ENCODE measurements at regions not wholly inside any gene's neighbourhood (a gene's known extent, or its start where the extent isn't known, plus 50 kb on each side); places are given as distances from the start of the nearest gene placed in this dataset.
"Not testable (repeated sequence)": the region's sequence is repeated elsewhere in the genome, so short reads cannot be mapped to it uniquely, and the experiment has no call there.

DNA sequence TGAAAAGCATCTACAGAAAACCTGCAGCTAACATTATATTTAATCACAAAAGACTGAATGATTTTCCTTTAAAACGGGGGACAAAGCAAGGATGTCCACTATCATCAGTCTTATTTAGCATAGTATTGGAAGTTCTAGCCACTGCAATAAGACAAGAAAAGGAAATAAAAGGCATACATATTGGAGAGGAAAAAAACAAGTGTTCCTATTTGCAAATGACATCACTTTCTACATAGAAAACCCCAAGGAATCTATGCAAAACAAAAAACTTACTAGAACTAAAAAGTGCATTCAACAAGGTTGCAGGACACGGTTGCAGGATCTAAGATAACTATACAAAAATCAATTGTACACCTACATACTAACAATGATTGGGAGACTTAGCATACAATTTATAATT is 101.6 kb upstream of the MEF2A start:
- DNase-seq = no peak

DNA sequence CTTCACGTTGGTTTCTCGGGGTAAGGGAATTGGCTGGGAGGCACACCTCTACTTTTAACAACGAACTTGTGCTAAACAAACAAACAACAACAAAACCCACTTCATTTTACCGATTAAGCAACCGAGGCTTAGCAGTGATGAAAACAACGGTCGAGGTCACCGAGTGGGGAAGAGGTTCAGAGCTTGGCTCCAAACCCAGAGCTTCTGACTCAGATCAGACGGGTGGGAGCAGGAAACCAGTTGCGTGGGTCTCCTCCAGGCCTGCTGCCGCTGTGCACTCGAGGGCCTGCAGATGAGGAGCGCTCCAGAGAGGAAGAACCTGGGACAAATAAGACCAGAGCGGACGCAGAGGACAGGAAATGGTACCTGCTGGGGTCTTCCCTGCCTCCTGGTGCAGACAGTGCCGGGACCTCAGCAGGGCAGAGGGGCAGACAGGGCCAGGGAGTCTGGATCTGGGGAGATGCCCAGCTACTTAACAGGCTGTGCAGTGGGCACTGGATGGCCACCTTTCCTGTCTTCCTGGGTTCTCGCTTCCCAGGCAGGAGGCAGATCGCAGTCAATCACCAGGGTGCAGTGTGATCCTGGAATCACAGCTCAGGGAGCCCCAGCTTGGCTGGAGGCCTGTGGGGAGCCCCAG is 99.0 kb upstream of the MEF2A start:
- no peak for DNase-seq

DNA sequence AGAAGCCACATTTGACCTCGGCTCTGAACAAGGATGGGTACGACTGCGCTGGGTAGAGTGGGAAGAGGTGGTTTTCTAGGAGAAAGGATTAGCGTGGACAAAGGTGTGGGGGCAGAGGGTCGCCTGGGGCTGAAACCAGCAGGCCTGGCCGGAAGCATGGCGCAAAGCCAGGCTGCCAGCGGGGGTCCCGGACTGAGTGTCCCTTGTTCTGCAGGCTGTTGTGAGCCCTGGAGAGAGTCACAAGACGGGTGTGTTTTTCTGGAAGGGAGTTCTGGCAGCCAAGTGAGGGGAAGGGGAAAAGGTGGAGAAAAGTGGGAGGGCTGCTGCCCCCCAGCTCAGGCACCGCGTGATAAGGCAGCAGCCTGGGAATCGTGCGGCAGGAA is 98.5 kb upstream of the MEF2A start:
- DNase-seq = no peak

DNA sequence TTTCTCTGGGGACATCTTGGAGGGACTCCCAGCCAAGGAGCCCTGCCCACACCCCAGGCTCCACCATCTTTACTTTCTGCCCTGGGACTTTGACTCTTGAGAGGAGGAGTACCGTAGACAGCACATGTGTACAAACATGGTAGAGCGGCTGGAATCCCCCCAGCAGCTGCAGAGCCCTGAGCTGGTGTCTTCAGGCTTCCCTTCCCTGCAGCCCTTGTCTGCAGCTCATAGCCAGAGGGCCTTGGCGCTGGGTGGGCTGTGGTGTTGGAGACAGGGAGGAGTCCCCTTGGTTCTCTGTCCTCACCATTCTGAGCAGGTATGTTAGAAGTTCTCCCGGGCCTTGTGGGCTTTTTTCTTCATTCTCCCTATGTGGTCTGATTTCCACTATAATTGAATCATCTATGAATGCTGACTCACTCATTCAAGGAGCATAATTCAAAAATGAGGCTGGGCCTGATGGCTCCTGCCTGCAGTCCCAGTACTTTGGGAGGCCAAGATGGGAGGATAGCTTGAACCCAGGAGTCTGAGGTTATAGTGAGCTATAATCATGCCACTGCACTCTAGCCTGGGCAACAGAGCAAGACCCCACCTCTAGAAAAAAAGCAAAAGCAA is 97.8 kb upstream of the MEF2A start:
- DNase-seq = no peak

DNA sequence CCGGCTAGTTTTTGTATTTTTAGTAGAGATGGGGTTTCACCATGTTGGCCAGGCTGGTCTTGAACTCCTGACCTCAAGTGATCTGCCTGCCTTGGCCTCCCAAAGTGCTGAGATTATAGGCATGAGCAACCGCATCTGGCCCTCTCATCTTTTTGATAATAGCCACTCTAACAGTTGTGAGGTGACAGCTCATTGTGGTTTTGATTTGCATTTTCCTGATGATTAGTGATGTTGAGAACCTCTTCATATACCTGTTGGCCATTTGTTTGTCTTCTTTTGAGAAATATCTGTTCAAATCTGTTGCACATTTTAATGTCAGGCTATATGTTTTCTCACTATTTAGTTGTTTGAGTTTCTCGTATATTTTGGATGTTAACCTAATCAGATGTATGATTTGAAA is 95.6 kb upstream of the MEF2A start:
- DNase-seq = not testable (repeated sequence)

DNA sequence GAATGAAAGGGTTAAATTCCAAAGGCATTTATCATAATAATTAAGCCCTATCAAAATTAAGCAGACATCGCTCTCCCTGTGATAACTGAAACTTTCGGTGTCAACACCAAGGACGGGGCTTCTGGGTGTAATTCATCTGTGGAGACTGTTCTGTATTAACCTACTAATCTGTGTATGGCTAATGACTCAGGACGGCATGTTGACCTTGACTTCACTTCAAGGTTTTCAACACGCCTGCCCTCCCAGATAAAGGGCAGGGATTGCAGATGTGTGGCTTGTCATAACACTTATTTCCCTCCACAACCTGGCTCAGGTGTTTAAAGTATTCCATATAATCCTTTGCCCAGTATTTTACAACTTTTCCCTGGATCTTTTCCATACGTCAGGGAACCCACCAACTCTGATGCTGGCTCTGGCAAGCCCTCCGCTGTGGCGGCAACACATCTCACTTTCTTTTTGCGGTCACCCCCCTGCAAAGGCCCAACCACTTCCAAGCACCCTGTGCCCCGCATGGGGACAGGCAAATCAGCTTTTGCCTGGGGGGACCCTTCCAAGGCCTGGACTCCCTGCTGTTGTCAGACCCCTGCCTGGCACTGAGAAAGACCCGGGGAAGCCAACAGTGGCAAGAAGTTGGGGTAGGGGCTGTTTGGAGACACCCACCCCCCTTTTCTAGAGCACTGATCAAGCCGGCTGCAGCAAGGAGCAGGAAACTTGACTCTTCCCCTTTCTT is 93.2 kb upstream of the MEF2A start:
- no peak for DNase-seq

DNA sequence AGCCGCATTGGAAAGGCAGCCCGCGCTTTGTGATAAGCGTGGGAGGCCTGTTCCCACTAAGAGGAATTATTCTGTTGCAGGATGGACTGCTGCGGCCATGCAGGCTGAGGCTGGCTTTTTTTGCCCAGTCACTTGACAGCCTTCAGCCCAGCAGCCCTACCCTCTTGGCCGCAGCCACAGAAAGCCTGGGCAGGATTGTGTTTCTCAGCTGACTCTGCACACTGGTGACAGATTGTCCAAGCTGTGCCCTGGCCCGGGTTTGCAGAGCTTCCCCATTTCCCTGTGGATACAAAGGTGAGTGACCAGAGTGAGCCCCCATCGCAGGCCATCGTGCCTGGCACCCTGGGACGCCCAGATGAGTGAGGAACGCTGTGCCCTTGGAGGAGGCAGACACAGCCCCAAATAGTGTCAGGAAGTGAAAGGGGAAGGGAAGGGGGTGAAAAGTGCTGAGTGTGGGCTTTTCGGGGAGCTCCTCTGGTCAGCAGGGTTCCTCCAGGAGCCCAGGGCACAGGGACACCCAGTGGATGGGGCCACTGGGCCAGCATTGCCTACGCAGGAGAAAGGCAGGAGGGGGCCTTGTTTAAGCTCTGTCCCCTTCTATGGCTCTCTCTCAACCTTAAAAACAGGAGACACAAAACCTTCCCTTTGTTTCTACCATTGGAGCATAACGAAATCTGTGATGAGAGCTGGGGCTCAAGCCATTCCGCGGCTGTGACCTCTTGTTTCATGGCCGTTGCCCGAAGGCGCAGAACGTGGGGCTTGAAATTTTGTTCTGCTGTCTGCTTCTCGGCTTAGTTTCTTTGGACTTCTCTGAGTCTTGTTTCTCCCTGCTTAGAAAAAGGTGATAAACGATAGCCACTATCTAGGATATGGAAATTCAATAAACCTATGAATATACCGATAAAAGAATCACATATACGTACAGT is 91.5 kb upstream of the MEF2A start:
- DNase-seq = no peak

DNA sequence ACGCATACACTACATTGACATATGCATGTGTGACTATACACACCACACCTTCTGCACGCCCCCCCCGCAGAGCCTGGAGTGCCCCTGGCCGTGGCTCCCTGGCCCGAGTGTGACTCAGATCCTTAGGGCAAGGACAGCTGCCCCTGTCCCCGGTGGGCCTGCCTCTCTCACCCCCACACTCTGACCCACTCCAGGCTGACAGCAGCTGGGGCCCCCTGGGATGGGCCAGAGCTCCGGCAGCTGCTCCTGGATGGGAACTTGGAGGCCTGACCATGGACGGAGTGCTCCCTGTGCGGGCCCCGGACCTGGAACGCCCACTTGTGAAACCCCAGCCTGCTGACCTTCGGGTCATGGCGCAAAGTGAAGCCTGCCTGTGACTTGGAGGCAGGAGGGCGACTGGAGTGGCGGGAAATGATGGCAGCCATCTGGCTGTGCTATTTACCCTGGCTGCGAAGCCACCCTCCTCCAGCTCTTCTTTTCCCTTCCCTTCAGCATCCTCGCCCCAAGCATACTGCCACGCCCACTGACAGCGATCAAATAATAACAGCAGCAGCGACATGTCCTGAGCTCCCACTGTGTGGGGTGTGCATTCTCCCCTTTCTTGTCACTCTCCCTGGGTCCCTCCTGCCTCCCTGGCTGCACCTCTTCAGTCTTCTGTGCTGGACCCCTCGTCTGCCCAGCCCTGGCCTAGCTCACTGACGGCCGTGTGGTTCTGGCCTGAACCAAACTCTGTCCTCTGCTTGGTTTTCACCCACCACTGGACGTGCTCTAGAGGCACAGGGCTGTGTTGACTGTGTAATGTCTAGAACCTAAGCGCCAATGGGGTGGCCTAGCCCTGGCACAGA is 90.7 kb upstream of the MEF2A start:
- no peak for DNase-seq

DNA sequence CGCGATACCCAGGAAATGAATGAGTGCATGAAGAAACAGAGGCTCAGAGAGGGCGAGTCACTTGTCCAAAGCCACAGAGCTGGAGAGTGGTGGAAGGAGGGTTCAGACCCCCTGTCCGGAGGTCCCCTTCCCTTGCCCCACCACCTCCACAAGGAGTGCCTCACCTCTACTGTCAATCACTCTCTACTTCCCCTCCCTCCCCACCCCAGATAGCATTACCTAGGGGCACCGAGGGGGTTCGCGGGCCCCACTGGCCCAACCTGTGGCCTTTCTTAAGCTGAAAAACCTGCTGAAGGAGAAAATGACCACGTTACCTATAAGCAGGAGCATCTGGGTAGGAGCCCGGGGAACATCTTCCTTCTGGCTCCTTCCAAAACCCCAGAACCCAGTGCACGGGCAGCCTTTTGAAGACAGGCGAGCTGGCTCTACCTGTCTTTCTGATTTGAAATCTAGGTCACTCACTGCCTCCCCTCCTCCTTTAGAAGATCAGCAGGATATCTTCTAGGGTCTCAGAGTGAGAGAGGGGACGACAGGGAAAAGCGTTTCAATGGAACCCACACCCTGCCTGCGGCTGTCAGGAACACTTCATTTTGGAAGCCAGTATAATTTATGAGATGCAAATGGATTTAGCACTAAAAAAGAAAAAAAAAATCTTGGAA is 89.9 kb upstream of the MEF2A start:
- no peak for DNase-seq

DNA sequence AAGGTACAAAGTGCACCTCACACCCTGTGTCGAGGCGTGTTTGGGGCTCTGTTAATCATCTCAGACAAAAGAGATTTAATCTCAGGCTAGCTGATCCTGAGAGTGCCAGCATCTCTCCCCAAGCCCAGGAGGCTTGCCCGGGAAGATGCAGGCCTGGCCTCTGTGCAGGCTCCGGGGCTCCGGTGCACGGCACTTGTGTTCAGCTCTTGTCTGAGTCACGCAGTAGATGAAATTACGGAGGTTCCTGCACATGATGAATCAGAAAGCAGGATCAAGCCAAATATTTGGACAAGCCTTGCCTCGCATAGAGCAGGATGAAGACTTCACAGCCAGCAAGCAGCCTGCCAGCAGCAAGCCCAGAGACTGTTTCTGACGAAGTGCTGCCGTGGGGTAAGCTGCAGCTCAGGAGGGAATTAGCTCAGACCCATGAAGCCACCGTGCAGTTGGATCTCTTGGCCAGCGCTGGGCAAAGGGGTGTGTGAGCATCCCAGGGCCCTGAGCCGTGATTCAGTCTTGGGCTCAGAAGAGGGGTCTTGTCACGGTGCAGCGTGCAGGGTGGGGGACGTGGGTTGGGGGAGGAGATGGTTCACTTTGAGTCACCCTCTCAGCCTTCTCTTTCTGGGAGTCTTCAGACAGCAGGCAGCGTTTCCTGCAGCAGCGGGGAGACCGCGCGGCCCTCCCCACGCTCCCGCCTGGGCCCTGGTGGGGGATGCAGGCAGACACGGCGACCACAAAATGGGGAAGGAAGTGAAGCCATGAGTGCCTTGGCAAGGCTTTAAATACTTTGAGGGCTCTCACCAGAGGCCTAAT is 89.2 kb upstream of the MEF2A start:
- DNase-seq = no peak

DNA sequence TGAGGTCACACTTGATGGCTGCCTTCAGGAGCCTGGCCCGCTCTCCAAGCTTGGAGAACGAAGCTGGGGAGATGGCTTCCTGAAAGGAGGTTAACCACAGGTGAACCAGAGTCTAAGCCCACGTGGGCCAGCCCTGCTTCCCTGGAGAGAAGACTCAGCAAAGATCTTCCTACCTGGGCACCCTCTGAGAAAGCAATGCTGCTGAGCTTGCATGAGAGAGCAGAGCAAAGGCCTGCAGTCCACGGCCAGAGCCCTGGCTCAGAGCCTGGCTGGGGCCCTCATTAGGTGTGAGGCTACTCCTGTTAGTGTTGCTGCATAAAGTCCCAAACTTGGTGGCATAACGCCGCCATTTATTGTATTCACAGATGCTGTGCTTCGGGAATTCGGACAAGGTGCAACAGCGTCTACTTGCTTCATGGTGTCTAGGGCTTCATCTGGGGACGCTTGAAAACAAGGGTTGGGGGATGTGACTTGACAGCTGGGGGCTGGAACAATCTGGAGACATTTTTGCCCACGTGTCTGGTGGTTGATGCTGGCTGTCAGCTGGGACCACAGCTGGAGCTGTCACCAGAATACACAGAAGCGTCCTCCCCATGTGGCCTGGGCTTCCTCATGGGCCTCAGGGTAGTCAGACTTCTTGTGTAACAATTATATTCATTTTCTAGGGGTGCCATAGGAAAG is 87.9 kb upstream of the MEF2A start:
- no peak for DNase-seq

DNA sequence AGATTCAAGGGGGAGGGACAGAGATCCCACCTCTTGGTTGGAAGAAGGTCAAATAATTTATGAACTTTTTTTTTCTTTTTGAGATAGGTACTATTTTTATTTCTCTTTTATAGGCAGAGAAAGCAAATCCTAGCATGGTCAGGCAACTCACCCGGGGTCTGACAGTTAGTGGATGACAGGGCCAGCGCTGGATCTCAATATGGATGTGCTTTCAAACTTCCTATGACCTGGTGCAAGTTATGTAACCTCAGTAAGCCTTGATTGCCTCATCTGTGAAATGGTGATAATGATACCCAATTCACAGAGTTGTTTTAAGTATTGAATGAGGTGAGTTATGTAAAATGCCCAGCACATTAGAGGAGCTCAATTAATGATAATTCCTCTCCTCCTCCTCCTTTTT is 86.8 kb upstream of the MEF2A start:
- no peak for DNase-seq

DNA sequence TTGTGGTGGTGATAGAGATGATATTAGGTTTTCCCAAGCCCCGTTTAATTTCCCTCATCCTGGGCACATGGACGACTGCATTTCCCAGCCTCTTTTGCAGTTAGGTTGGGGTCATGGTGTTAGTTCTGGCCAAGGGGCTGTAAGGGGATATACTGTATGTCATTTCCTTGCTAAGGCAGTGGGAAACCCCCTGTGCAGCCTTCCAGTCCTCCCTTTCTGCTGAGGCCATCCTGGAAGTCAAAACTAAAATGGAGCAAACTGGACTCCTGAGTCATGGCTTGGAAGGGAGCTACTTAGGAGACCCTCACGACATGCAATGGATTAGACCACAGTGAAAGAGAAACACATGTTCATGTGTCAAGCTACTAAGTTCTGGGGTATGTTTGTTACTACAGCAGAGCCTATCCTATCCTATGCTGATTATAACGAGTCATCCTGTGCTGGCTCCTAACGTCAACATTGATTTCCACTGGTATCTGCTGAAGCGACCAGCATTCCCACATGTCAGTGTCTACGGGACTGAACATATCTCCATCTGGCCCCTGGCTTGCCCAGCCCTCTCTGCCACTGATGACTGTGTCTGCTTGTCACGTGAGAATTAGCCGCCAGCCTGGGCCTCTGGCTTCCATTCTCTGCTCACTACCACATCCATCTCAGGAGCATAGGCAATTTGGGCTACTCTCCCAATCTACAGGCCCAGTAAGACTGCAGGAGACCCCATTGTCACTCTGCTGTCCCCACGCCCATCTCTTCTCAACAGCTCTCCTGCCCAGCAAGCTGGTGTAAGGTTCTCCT is 85.6 kb upstream of the MEF2A start:
- DNase-seq = no peak

DNA sequence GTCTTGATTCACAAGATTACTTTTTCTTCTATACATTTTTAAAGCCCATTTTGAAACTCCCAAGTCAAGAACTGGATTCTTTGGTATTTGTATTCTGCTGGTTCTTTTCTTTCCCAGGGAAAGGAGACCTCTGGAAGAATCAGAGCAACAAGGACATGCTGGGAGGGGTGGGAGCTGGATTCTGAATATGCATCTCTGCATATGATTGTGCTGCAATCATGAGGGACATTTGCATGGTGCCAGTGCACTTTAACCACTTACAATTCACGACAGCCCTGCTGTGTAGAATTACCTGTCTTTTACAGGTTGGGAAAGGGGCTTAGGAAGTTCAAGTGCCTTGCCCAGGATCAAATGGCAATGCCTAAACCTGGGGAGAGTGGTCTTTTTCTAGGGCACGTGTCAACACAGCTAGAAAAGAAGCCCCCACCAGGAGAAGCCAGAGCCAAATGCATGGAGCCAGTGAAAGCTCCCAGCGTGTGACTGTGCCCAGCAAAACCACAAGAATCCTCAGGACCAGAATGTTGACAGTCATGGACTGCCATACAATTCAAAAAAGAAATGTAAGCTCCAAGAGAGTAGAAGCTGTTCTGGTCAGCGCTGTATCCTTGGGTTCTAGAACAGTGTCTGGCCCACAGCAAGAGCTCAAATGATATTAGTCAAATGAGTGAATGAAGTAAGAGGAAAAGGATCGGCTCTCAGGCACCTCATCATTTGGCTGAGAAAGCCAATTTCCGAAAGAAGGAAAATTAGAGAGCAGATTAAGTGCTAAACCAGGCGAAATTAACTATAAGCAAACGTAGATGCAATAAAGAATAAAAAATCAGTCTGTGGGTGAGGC is 84.5 kb upstream of the MEF2A start:
- DNase-seq = no peak

DNA sequence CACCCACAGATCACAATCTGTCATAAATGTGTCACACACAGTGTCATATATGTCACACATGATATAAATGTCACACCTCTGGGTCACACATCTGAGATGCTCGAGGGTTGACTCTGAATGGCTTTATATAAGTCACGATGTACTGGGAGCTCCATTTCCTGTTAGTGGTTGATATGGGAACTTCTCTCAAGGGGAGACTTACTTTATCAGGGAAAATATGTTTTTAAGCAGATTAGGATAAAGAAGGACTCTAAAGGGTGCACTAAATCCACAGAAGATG is 83.9 kb upstream of the MEF2A start:
- no peak for DNase-seq

DNA sequence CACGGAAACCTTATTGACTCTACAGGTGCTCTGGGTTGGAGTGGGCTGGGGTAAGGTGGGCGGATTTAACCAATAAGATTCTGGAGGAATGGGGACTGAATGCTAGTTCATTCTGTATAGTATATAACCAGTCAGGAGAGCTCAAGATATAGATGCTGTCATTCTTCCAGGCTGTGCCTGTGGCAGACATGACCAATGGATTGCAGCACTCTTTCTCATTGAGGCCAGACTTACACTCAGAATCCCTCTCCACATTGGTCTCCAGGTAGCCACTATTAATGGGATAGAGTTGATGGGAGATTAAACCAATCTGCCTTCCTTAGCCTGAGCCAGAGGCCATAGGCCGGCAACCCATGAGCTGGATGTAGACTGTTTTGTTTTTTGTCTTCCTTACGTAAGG is 82.8 kb upstream of the MEF2A start:
- DNase-seq = no peak

DNA sequence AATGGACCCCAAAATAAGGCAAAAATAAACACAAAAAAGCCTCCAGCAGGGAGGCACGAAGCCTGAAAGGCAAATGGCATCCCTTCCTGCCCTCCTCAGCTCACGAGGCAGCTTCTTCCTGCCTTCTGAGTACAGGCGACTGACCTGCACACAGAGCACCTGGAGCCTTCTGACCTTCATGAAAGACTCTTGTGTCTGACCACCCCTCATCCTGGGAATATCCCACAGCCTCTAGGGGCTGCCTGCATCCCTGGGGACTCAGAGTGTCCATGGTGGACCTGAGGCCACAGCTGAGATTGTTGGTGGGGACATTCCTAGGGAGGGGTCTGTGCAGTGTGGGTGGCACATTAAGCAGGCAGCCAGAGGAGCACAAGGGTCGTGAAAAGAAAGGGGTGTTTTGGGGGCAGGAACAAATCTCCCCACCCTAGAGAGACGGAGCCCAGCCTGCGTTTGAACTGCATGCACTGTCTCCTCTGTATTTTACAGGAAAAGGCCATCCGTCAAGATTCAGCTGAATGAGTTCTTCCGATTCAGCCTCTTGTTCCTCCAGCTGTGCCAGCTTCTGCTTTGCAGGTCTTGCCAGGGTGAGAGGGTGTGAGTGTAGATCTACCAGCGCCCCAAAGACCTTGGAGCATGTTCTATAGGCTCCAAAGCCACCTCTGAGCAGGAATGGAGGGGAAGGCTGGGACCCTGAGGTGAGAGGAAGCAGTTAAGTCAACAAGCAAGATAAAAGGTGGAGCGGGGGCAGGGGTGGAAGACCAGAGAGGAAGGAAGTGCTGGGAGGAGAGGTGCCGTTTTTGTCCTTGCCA is 80.4 kb upstream of the MEF2A start:
- DNase-seq = no peak

DNA sequence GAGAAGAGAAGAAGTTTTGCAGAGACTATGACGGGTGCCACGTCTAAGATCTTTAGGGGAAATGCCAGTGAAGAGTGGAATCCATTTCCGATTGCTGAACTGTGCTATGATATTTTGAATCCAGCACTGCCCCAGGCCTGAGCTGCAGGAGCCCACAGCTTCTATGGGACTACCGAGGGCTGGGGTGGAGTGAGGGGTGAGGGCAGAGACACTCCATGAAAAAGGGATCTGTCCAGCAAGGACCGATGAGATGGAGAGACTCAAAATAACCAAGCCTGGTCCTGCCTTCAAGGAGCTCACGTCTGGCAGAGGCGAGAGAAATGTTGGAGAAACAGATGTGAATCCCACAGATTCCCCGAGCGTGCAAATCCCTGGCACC is 79.8 kb upstream of the MEF2A start:
- DNase-seq = no peak
